Muscle of back (tissue), 3 donors: ENCODE measurements at regions not wholly inside any gene's neighbourhood (a gene's known extent, or its start where the extent isn't known, plus 50 kb on each side); places are given as distances from the start of the nearest gene placed in this dataset.

Experiments
- DNase-seq, 3 donors: peaks; one replicate each; pipeline versions ENCODE4 v3.0.0 to v3.0.0-alpha.2; 2013

DNA sequence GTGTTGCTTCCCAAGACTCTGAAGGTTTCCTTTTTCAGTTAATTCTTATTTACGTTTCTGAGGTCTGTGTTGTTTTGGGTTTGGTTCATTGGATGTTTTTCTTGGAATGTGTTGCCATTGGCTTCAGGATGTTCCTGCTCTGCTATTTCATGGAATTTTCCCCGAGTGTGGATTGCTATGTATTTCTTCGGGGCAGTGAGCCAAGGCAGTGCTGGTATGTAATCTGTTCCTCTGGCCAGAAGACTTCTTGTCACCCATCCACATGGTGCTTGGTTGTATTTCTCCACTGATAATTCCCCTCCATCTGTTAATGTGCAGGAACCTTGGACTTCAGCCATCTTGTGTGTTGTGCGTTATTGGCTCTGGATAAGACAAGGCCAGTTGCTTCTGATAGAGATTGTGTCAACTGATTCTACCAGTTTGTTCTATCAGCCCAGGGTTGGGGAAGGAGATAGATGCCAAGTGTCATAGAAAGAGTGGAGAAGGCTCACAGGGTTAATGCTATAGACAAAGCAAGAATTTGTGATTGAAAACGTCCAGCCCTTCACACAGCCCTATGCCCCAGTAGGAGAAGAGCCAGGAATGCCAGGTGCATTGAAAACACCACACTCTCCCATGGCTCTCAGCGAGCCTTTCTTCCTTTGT, 505.2 kb downstream of the PLPP3 start:
- DNase-seq: peak; percentile 91 to 94 (median 93)

DNA sequence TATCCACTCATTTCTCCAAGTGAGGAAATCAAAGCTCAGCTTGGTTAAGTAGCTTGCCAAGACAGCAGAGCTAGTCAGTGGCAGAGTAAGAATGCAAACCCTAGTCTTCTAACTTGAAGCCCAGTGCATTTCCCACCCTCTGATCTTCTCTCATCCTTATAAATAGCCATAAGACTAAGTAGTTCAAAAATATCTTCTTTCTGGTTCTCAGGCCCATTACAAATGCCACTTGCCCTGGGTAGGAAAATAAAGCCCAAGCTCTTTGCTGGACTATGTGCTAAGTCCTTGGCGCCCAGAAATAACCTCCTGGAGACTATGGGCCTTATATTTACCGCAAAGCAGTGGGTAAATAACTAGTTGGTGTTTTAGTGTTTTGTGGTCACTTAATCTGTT, 505.8 kb downstream of the PLPP3 start:
- no peak for DNase-seq

DNA sequence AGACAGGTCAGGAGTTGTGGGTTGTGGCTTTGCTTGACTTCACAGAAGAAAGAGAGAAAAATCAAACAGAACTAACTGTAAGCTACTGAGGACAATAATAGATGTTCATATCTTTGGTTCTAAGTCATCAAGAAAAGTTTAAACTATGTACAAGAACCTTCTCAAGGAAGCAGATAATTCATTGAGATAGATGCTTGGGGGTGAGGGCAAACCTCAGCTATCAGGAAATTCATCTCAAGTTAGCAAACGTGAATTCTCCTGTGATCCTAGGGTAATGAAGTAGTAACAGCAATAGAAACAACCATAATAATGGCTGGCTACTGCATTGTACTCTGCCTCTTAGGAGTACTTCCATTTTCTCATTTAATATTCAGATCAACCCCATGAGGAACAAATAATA, 506.2 kb downstream of the PLPP3 start:
- no peak for DNase-seq

DNA sequence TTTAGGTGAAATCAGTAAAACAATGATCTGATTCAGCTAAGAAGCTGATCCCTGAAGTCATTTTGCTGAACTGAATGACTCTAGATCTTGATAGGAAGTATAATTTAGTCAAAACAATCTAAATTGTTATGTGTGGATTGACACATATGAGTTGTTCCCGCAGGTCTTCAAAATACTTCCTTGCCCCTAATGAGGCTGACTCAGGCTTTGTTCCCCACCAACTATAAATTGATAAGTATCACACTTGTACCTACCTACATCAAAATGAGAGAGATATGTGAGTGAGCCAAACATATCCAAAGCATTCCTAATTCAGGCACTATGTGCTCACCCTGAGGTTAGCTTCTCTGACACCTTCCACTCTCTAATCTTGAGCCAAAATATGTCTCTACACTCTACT, 507.1 kb downstream of the PLPP3 start:
- no peak for DNase-seq

DNA sequence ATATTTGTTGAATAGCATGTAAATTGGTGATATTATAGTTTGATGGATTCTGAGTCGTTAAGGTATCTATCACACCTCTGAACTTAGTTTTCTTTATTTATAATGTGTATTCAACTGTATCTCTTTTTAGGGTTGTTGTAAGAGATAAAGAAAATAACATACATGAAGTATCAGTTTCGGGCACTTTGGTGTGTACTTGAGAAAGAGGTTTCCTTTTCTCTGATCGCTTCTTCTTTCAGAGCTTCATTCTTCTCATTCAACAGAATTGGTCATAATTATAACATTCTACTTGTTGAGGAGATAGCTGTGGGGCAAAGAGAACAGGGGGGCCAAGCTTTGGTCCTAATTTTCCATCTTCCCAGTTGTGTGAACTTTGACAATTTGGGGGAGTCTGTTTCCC, 508.0 kb downstream of the PLPP3 start:
- DNase-seq: no peak

DNA sequence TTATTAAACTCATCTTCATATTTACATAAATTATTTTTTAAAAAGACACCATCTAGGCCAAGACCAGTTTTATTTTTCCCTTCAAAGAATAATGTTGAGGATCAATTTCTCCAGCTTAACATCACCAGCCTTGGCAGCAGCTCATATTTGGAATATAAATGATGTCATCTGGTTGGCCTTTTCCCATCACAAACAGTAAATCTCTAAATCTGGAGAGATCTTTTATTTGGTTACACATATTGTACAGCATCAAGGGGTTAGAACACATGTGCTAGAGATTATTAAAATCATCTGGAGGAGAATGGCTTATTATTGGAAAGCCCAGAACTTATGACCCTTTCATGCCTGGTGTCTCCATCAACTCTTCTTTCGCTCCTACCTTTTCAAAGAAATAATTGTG, 508.8 kb downstream of the PLPP3 start:
- DNase-seq: peak; percentile 79 to 89 (median 85)

DNA sequence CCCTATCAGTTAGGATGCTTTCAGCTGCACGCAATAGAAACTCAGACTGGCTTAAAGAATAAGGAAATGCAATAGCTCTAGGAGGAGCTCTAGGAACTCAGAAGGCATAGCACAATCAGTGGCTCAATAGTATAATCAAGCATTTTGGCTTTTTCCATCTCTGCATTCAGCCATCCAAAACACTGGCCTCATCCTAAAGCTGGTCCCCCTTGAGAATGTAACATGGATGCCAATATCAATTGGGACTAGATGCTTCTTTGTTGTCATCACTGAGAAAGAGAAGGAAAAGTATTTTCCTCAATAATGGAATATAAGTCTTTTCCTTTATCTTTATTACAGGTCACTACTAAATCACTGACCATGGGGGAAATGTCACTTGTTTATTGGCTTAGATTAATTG, 509.5 kb downstream of the PLPP3 start:
- peak in 1 of 3 donors; percentile 67 for DNase-seq

DNA sequence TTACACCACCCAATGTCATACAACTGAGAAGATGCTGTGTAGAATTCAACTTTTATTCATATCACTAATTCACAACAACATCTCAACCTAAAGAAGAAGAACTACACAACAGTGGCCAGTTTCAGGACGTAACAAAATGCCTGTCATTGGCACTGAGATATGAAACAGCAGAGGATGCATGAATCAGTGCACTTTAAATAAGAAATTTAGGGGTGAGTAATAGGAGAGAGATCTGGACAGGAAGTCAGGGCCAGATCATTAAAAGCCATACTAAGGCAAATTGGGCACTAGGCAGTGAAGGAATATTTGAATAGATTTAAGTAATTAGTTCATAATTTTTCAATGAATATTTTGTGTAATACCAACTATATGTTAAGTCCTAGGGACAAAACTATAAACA, 510.5 kb downstream of the PLPP3 start:
- no peak for DNase-seq

DNA sequence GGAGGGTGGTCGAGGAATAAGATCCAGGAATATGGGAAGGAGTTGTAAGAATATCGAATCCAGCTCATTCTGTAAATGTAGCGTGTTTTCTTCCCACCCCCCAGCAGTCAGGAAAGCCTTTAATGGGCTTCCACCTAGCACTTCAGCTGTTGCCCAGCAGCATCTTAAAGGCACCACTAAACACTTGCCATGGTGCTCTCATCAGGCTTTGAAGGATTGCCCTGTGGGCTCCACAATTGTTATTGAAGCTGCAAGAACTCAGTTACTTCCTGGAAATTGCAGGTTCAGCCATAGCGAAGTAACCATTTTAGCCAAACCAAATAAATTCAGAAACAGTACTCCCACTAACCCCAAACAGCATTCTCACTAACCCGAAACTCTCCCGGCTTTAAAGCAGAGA, 511.2 kb downstream of the PLPP3 start:
- DNase-seq: no peak

DNA sequence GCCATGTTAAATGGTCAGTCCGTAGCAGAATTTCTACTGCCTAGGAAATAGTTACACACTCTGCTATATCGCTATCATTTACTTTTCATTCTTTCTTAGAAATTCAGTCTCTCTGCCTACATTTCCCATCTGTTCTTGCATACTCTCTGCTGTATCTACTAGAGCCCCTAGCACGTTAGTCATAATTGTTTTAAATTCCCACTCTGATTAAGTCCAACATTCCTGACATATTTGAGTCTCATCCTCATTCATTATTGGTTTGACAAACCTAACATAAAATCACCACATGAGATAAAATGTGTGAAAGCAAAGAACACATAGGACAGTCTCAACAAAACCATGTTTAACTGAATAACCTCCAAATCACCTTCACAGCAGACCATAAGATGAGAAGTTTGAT, 513.6 kb downstream of the PLPP3 start:
- DNase-seq: peak in 1 of 3 donors; percentile 59

DNA sequence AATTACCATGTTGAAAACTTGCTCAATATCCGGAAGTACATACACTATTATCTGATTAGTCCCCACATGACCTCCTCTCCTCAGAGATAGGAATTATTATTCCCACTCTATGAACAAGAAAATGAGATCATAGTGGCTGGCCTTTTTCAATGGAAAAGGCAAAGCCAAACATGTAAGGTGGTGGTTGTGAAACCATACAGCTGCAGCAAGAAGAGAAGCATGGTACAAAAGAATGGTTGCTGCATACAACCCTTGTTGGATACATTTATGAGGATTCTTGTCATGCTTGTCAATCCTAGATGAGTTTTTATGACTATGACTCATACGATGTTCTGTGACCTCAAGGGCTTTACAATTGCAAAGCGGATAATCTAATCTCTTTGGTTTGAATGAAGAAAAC, 514.7 kb downstream of the PLPP3 start:
- no peak for DNase-seq

DNA sequence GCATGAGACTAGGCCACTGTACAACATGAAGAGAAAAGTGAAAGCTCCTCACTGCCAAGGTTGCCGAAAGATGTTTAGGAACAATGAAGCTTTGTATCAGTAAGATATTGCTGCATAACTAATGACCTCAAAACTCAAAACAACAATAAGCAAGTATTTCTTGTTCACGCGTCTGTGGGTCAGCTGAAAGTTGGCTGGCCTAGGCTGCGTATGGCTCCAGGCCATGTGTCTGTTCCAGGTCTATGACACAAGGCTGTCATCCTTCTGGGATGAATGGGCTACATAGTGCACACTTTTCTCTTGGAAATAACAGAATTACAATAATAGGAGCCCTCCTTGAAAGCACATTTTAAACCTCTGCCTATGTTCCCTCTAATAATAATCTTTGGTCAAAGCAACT, 515.9 kb downstream of the PLPP3 start:
- no peak for DNase-seq

DNA sequence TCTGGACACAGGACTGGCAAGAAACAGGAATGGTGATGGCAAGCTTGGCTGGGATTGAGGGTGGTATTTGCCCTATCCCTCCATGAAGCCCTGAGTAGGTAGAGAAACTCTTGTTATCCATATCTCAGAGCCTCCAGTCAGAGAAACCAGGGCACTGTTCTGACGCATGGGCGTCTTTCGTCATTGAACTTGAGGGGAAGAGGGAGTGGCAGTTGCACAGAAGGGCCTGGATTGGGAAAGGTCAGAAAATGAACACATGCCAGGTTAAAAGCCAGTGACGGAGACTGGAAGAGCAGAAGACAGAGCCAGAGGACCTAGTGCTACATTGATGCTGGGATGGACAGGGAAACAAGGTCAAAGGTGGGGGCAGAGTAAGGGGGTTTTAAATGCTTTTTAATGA, 516.7 kb downstream of the PLPP3 start:
- no peak for DNase-seq

DNA sequence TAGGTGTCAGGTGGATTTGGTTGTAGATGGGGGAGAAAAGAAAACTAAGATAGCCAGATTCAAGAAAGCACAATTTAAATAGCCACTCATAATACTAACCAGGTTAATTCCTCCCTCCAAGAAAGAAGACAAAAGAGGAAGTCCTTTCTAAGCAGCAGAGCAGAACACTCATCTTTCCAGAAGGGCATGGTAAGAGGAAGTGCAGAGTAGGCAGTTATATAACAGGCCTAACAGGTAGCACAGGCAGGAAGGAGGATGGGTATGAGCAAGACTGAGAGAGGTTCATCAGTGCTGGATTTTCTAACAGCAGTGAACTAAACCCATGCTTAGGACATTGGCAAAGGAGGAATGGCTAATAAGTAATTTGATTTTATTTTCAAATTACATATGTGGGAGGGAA, 517.5 kb downstream of the PLPP3 start:
- no peak for DNase-seq

DNA sequence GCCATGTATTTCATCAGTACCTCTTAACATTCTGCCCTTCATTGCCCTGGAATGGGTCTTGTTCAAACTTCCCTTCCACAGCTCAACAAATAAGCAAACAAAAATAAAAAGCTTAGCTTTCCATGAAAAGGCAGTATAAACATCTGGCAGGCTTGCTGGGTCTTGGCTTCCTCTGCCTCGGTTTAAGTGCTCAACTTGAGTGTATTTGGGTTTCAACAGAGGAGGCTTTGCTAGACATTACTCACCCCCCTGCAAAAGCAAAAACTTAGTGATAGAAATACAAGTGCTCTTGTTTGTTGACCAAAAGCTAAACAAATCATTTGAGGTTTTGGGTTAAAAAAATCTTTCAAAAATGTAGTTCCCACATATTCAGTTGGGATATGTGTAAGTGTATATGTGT, 518.5 kb downstream of the PLPP3 start:
- peak in 1 of 3 donors; percentile 86 for DNase-seq

DNA sequence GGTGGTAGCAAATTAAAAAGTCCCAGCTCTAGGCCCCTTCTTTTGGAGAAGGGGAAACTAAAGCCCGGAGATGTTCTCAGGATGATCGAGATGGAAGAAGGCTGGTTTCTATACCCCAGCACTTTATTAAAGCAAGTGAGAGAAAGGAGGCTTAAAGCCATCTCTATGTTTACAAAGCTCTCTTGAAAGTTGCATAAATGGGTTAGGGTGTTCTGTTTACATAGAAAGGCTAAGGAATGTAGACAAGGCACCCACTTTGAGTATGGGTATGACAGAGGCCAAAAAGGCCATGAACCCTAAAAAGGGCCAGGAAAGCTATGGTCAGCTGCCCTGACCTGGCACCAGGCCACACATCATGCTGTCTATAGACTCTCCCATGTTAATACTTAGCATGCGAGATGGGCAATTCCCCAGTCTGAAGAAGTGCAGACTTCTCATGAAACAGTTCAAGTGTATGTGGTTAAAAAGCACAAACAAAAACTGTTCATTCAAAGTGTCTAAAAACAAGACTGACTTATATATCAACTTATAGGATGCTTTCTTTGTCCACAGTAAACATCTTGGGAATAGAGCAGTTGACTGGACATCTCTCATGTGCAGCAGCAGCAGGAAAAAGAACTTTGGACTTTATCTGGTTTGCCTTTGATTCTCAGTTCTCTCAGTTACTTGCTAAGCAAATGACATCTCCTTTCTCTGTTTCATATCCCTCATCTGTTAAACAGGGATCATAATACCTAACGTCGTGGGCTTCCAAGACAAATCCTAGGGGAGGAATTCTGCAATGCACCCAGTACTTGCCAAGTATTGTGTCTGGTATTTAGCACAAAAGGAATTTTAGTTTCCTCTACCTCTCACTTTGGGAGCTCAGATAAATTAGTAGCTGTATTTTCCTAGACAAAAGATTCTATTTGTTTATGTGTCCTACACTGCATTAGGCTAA, 521.6 kb downstream of the PLPP3 start:
- DNase-seq: peak in 1 of 3 donors; percentile 67

DNA sequence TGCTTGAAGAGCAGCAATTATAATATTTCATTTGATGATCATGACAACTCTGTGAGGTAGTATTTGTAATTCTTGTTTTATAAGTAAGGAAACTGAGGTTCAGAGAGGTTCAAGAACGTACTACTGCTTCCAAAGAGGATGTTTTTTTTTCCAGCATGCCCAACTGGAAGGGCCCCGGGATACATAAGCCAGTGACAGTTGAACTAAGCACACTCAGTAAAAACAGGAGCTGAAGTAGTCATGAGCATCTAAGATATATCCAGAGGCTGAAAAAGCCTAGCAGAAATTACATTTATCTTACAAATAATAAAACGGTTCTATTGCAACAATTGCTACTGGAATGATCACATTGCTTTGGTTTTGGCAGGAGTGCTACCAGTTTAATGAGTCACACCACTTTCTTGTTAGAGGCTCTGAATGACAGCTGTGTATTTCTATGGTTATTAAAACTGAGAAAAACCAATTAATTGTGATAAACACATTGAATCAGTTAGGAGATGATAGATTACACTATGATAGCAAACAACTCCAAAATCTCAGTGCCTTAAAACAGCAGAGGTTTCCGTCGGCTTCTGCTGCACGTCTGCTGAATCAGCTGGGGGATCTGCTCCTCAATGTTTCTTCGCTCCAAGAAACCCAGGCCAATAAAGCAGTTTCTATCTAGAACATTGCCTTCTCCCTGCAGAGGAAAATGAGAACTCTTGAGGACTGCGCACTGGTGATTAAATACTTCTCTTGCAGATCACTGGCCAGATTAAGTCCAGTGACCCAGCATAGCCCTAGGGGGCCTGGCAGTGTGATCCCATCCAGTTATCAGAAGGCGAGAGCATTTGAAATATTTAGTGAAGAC, 522.7 kb downstream of the PLPP3 start:
- DNase-seq: peak in 2 of 3 donors; percentile 68

DNA sequence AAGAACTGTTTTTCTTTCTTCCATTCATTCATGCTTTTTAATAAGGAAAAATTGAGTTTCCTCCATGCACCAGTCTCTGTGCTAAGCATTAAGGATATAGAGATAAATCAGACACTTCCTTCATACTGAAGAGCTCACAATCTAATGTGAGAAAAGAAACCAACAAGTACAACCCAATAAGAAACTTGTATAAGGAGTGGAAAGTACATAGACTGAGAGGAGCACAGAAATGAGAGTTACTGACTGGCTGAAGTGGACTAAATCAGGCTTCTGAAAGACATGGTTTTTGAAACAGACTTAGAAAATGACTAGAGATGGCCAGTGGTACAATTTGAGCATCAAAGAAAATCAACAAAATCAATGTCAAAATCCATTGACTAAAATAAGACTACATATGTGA, 524.4 kb downstream of the PLPP3 start:
- no peak for DNase-seq

DNA sequence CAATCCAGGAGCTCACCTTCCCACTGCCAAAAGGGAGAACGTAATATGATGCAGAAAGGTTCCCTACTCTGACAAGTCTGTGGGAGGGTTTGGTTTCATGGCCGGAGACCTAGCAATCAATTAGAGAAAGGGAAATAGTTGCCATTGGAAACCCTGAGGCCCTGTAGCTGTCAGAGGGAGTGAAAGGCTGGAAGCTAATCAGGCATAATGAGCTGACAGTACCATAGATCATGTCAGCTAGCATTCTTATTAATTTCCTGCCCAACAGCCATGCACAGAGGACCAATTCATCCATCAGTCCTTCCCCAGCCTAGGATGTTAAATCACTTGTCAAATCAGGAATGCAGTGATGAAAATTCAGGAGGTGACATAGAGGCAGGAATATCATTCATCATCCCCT, 527.3 kb downstream of the PLPP3 start:
- DNase-seq: no peak

DNA sequence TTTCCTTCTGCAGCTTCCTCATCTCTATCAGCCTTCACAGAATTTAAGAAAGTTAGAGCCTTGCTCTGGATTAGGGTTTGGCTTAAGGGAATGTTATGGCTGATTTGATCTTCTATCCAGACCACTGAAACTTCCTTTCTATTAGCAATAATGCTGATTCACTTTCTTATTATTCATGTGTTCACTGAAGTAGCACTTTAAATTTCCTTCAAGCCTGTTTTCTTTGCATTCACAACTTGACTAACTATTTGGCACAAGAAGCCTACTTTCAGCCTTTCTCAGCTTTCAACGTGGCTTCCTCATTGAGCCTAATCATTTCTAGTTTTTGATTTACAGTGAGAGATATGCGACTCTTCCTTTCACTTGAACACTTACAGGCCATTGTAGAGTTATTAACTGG, 528.5 kb downstream of the PLPP3 start:
- no peak for DNase-seq

DNA sequence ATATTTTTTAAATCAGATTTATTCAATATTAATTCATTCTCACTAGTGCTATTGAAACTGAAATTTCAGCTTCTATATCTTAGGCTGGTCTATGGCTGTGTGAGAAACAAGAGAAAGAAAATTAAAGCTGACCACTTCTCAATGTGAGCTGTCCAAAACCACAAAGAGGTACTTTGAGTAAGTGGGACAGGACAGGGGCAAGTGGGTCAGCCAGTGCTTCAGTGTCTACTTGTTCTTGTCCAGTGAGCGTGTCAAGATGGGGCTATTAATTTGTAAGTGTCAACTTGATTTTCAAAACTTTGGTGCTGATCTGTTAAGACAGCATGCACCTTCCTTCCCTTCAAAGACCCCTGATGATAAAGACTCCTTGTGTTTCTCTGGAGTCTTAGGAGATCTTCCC, 533.9 kb downstream of the PLPP3 start:
- DNase-seq: no peak

DNA sequence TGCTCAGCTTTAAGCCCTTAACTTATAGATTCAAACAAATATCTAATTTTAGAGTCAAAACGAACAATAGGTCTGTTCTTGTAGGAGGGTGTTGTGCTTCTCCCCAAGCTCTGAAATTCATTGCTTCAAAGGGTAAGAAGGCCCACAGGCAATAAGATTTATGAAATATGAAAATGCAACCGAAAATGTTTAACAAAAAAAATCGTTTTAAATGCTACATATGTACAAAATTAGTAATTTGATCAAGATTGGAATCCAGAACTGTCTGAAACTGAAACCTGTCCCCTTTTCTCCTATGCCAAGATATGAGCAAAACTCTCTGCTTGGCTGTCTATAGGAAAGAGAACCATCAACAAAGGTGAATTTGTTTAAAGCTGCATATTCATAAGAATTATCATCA, 534.3 kb downstream of the PLPP3 start:
- no peak for DNase-seq

DNA sequence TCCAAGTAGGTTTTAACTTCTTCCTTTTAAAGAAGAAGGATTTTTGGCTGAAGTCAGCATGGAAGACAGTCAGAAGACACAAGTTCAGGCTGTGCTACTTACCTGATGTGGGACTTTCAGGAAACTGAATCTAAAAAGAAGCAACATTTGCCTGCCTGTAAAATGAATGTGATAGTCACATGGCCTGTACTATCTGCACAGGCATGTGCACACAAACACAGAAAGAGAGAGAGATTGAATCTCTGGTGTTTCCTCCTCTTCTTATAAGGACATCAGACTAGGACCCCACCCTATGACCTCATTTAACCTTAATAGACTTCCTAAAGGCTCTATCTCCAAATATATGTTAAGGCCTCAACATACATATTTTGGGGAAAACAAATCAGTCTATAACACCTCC, 542.9 kb downstream of the PLPP3 start:
- DNase-seq: no peak
